Keratinocyte (primary cell): ENCODE measurements at regions not wholly inside any gene's neighbourhood (a gene's known extent, or its start where the extent isn't known, plus 50 kb on each side); places are given as distances from the start of the nearest gene placed in this dataset.

Source experiments
- CTCF ChIP-seq, 3 experiments: IDR thresholded peaks in 1 of 3; conservative IDR thresholded peaks in 1 of 3; optimal IDR thresholded peaks in 1 of 3; 2 replicates in 2 of 3; 3 replicates in 1 of 3; pipeline versions ENCODE3 to v1.5.1; 2011; ENCODE audit warnings: low read length in 3 of 3, mild to moderate bottlenecking in 3 of 3, moderate library complexity in 2 of 3, control low read depth in 1 of 3, inconsistent platforms in 1 of 3; ENCODE audit not compliant: insufficient read depth in 2 of 3; ENCODE audit errors: extremely low read depth in 1 of 3
- EZH2 ChIP-seq: IDR thresholded peaks from one replicate; pipeline ENCODE4 v1.6.1; 2012; ENCODE audit warnings: inconsistent platforms, mild to moderate bottlenecking, low read length, moderate library complexity

- TF ChIP-seq CTCF (optimal IDR thresholded peaks at IDR 0.05 in 1 of 3, IDR thresholded peaks at IDR 0.05 in 1 of 3, conservative IDR thresholded peaks at IDR 0.05 in 1 of 3; ENCODE audit: extremely low read depth in 1 of 3, insufficient read depth in 2 of 3, low read length in 3 of 3), result no peak
- no peak for TF ChIP-seq EZH2
Observed at GRCh38 chr13:106377341-106377740, 158.1 kb downstream of the EFNB2 start.
